ENCODE measurements at regions not wholly inside any gene's neighbourhood (a gene's known extent, or its start where the extent isn't known, plus 50 kb on each side); places are given as distances from the start of the nearest gene placed in this dataset.

- peaks cover 0 to 3% (median 0%) of the 10 kb centered on the region in 11 experiments; a peak in 2 of 22 replicates for H3K9me3 ChIP-seq (replicated peaks in 1 of 11)
- no peaks in the 10 kb centered on the region for H3K36me3 ChIP-seq
- no peak overlapping the region for H3K4me3 ChIP-seq
- H3K27ac ChIP-seq: no peak overlapping the region
- no peaks in the 10 kb centered on the region for H4K20me1 ChIP-seq
- no peak overlapping the region for H3K4me2 ChIP-seq
- no peak overlapping the region for H3K9ac ChIP-seq
- TF ChIP-seq Cebpa-rat (IDR thresholded peaks at IDR 0.05): no peak
- no peaks in the 10 kb centered on the region for H3K27me3 ChIP-seq
- peaks cover 0 to 10% (median 0%) of the 10 kb centered on the region in 10 experiments; a peak in 5 of 20 replicates for H3K4me1 ChIP-seq
Observed at GRCh38 chr20:22495172-22495571, 89.2 kb downstream of the FOXA2 start.

- no peak overlapping the region for H3K4me3 ChIP-seq
- H3K9ac ChIP-seq: no peak overlapping the region
- H3K9me3 ChIP-seq (replicated peaks in 1 of 11): no peaks in the 10 kb centered on the region
- no peak for TF ChIP-seq Cebpa-rat (IDR thresholded peaks at IDR 0.05)
- no peak overlapping the region for H3K27ac ChIP-seq
- H3K27me3 ChIP-seq: no peaks in the 10 kb centered on the region
- peaks cover 0 to 10% (median 0%) of the 10 kb centered on the region in 10 experiments; a peak in 3 of 20 replicates for H3K4me1 ChIP-seq
- no peaks in the 10 kb centered on the region for H3K36me3 ChIP-seq
- no peak overlapping the region for H3K4me2 ChIP-seq
- H4K20me1 ChIP-seq: no peaks in the 10 kb centered on the region
Observed at GRCh38 chr20:22492497-22492896, 91.9 kb downstream of the FOXA2 start.

- Histone ChIP-seq H3K27ac (no peak overlapping the region), H3K36me3 (no peaks in the 10 kb centered on the region), H3K9me3 (replicated peaks in 1 of 11) (no peaks in the 10 kb centered on the region), H3K9ac (no peak overlapping the region), H4K20me1 (no peaks in the 10 kb centered on the region), H3K27me3 (no peaks in the 10 kb centered on the region), H3K4me1 (no peaks in the 10 kb centered on the region), H3K4me3 (no peak overlapping the region), H3K4me2 (no peak overlapping the region)
- no peak for TF ChIP-seq Cebpa-rat (IDR thresholded peaks at IDR 0.05)
Observed at GRCh38 chr20:22491194-22491505, 93.2 kb downstream of the FOXA2 start.

GRCh38 chr20:22490287-22491193 is 93.8 kb downstream of the FOXA2 start:
- no peaks in the 10 kb centered on the region for H3K9me3 ChIP-seq (replicated peaks in 1 of 11)
- H4K20me1 ChIP-seq: no peaks in the 10 kb centered on the region
- no peak overlapping the region for H3K9ac ChIP-seq
- H3K27me3 ChIP-seq: no peaks in the 10 kb centered on the region
- H3K4me1 ChIP-seq: no peaks in the 10 kb centered on the region
- no peak for TF ChIP-seq Cebpa-rat (IDR thresholded peaks at IDR 0.05)
- H3K4me3 ChIP-seq: no peak overlapping the region
- no peaks in the 10 kb centered on the region for H3K36me3 ChIP-seq
- no peak overlapping the region for H3K27ac ChIP-seq
- H3K4me2 ChIP-seq: no peak overlapping the region

- TF ChIP-seq Cebpa-rat (IDR thresholded peaks at IDR 0.05): no peak
- Histone ChIP-seq H4K20me1 (no peaks in the 10 kb centered on the region), H3K36me3 (no peaks in the 10 kb centered on the region), H3K4me2 (no peak overlapping the region), H3K9ac (no peak overlapping the region), H3K4me3 (no peak overlapping the region), H3K4me1 (no peaks in the 10 kb centered on the region), H3K9me3 (replicated peaks in 1 of 11) (no peaks in the 10 kb centered on the region), H3K27me3 (no peaks in the 10 kb centered on the region), H3K27ac (no peak overlapping the region)
Observed at GRCh38 chr20:22489626-22490286, 94.6 kb downstream of the FOXA2 start.

DNA sequence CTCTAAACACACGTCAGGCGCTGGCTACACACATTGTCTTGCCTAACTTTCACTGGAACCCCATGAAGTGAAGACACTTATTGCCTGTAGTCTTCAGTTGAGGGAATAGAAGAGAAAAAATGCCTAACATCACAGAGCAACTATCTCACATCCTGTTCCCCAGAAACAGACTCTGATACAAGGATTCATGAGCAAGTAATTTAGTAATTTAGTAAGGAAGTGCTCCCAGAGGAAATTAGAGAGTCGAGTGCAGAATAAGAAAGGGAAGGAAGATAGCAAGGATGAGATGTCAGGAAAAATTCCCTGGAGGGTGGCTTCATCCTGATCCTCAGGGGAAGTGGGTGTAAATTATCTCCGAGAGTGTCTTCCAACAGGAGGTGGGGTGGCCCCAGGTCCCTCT is 104.0 kb downstream of the FOXA2 start:
- TF ChIP-seq Cebpa-rat (IDR thresholded peaks at IDR 0.05): no peak
- Histone ChIP-seq H3K4me1 (peaks cover 0 to 7% (median 0%) of the 10 kb centered on the region in 10 experiments; a peak in 4 of 20 replicates), H4K20me1 (no peaks in the 10 kb centered on the region), H3K4me3 (no peak overlapping the region), H3K9me3 (replicated peaks in 1 of 11) (peaks cover 0 to 15% (median 8%) of the 10 kb centered on the region in 11 experiments; a peak in 10 of 22 replicates), H3K4me2 (no peak overlapping the region), H3K27ac (no peak overlapping the region), H3K9ac (no peak overlapping the region), H3K36me3 (no peaks in the 10 kb centered on the region), H3K27me3 (no peaks in the 10 kb centered on the region)

DNA sequence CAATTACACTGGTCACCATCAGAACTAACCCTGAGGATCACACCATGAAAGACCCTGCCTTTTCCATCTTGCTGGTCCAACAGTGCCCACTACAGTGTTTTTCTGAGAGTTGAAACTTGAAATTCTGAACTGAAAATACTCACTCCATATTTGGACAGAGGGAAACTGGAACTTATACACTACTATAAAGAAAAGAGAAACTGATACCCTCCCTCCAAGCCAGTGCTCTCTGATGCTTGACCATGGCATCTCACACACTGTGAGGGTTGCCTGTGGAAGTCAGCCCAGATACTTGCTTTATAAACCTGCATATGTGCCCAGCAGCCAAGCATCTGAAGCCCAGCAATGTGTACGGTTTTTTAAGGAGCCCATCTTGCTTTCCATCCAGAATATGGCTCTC is 108.7 kb downstream of the FOXA2 start:
- TF ChIP-seq Cebpa-rat (IDR thresholded peaks at IDR 0.05): no peak
- no peak overlapping the region for H3K27ac ChIP-seq

GRCh38 chr20:22474224-22474623 is 110.1 kb downstream of the FOXA2 start:
- peak overlapping the region in 6 of 11 experiments; percentile 12 to 47 (median 30); a peak in 9 of 22 replicates for H3K4me2 ChIP-seq
- H3K27ac ChIP-seq: no peak overlapping the region
- no peak overlapping the region for H3K4me3 ChIP-seq
- H3K4me1 ChIP-seq: peaks cover 0 to 32% (median 13%) of the 10 kb centered on the region in 10 experiments; a peak in 10 of 20 replicates
- H4K20me1 ChIP-seq: no peaks in the 10 kb centered on the region
- no peak for TF ChIP-seq Cebpa-rat (IDR thresholded peaks at IDR 0.05)
- no peak overlapping the region for H3K9ac ChIP-seq
- H3K27me3 ChIP-seq: no peaks in the 10 kb centered on the region
- H3K36me3 ChIP-seq: no peaks in the 10 kb centered on the region
- peaks cover 0 to 15% (median 8%) of the 10 kb centered on the region in 11 experiments; a peak in 10 of 22 replicates for H3K9me3 ChIP-seq (replicated peaks in 1 of 11)

More for the DNA sequence above, 108.7 kb downstream of the FOXA2 start:
- Histone ChIP-seq H3K4me2 (peak overlapping the region in 1 of 11 experiments; percentile 19; a peak in 2 of 22 replicates), H3K27me3 (no peaks in the 10 kb centered on the region), H3K4me1 (peaks cover 0 to 32% (median 13%) of the 10 kb centered on the region in 10 experiments; a peak in 10 of 20 replicates), H3K4me3 (no peak overlapping the region), H3K9ac (no peak overlapping the region), H4K20me1 (no peaks in the 10 kb centered on the region), H3K9me3 (replicated peaks in 1 of 11) (peaks cover 0 to 15% (median 8%) of the 10 kb centered on the region in 11 experiments; a peak in 11 of 22 replicates), H3K36me3 (no peaks in the 10 kb centered on the region)

GRCh38 chr20:22473293-22473692 is 111.1 kb downstream of the FOXA2 start:
- Histone ChIP-seq H4K20me1 (no peaks in the 10 kb centered on the region), H3K4me2 (peak overlapping the region in 7 of 11 experiments; percentile 12 to 47 (median 19); a peak in 11 of 22 replicates), H3K36me3 (no peaks in the 10 kb centered on the region), H3K27ac (no peak overlapping the region), H3K4me3 (no peak overlapping the region), H3K27me3 (no peaks in the 10 kb centered on the region), H3K9ac (no peak overlapping the region), H3K4me1 (peaks cover 0 to 32% (median 13%) of the 10 kb centered on the region in 10 experiments; a peak in 10 of 20 replicates), H3K9me3 (replicated peaks in 1 of 11) (peaks cover 0 to 11% (median 0%) of the 10 kb centered on the region in 11 experiments; a peak in 6 of 22 replicates)
- no peak for TF ChIP-seq Cebpa-rat (IDR thresholded peaks at IDR 0.05)

Measured in BLaER1 treated with 17β-estradiol and CSF1 and Interleukin-3, amounts not matched to agents 10 nM and 100 nM (cell line).